Renal cortical epithelial cell (primary cell): ENCODE measurements at regions not wholly inside any gene's neighbourhood (a gene's known extent, or its start where the extent isn't known, plus 50 kb on each side); places are given as distances from the start of the nearest gene placed in this dataset.
A peak's percentile ranks its signal among the peaks of the same experiment; 100 is the strongest.

Experiments
- DNase-seq: peaks from one replicate; pipeline ENCODE4 v3.0.0-alpha.2; 2011; ENCODE audit warnings: low read depth

GRCh38 chr2:188645986-188646385 lies 328.2 kb upstream of the COL3A1 start:
- no peak for DNase-seq

GRCh38 chr2:188647430-188648070 lies 326.6 kb upstream of the COL3A1 start:
- no peak for DNase-seq

GRCh38 chr2:188659656-188660406 lies 314.3 kb upstream of the COL3A1 start:
- DNase-seq, result peak; percentile 44

GRCh38 chr2:188663301-188663700 lies 310.9 kb upstream of the COL3A1 start:
- DNase-seq, result no peak

GRCh38 chr2:188664416-188664815 lies 309.8 kb upstream of the COL3A1 start:
- DNase-seq, result no peak

- peak; percentile 68 for DNase-seq
Observed at GRCh38 chr2:188664951-188665595, 309.1 kb upstream of the COL3A1 start.

- DNase-seq, result no peak
Observed at GRCh38 chr2:188665727-188666304, 308.4 kb upstream of the COL3A1 start.

GRCh38 chr2:188666503-188666902 lies 307.7 kb upstream of the COL3A1 start:
- no peak for DNase-seq

GRCh38 chr2:188668017-188668680 lies 306.0 kb upstream of the COL3A1 start:
- DNase-seq, result peak; percentile 86

GRCh38 chr2:188675391-188676009 lies 298.7 kb upstream of the COL3A1 start:
- DNase-seq, result peak; percentile 23

GRCh38 chr2:188676010-188676400 lies 298.2 kb upstream of the COL3A1 start:
- DNase-seq, result no peak

GRCh38 chr2:188677142-188677541 lies 297.0 kb upstream of the COL3A1 start:
- no peak for DNase-seq

- peak; percentile 18 for DNase-seq
Observed at GRCh38 chr2:188678882-188679281, 295.3 kb upstream of the COL3A1 start.

- DNase-seq, result no peak
Observed at GRCh38 chr2:188682838-188683237, 291.3 kb upstream of the COL3A1 start.

GRCh38 chr2:188684795-188685194 lies 289.4 kb upstream of the COL3A1 start:
- no peak for DNase-seq

- DNase-seq, result peak; percentile 15
Observed at GRCh38 chr2:188693111-188693510, 281.1 kb upstream of the COL3A1 start.

- DNase-seq, result no peak
Observed at GRCh38 chr2:188693771-188694170, 280.4 kb upstream of the COL3A1 start.

GRCh38 chr2:188695953-188696352 lies 278.2 kb upstream of the COL3A1 start:
- peak; percentile 39 for DNase-seq

- DNase-seq, result peak; percentile 3
Observed at GRCh38 chr2:188698151-188698550, 276.0 kb upstream of the COL3A1 start.

GRCh38 chr2:188701836-188702235 lies 272.3 kb upstream of the COL3A1 start:
- no peak for DNase-seq

- no peak for DNase-seq
Observed at GRCh38 chr2:188705191-188705590, 269.0 kb upstream of the COL3A1 start.

- no peak for DNase-seq
Observed at GRCh38 chr2:188713961-188714360, 260.2 kb upstream of the COL3A1 start.
